ENCODE measurements at regions not wholly inside any gene's neighbourhood (a gene's known extent, or its start where the extent isn't known, plus 50 kb on each side); places are given as distances from the start of the nearest gene placed in this dataset.
"Not testable (repeated sequence)": the region's sequence is repeated elsewhere in the genome, so short reads cannot be mapped to it uniquely, and the experiment has no call there.

DNA sequence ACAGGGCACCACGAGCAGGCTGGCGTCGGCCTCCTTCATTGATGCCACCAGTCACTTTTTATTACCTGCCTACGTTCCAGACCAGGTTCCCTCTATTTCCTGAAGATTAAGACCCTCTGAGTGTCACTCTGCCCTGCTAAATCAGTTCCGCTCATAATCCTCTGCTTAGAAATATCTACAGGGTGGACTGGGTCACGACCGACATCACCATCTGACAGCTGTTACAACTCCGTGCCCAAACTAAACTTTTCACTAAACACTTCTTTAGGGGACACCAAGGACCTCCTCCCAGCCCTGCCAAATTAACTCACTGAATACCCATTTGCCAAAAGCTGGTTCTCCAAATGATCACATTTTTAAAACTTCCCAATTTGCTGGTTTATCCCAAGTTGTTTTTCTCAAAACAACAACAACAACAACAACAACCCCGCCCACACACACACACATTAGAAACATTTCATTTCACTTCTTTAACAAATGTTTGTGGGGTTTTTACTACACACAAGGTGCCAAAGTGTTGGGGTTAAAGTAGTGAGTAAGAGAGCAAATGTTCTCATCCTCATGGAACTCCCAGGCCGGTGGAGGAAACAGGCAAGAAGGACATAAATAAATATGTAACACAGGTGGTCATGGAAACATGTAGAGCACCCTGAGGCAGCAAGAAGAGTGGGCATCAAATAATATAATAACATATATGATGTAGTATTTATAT lies 72.0 kb upstream of the PEG3 start:
- Mint-ChIP-seq H3K36me3 (ENCODE audit: low read depth) (no peaks in the 10 kb centered on the region), H3K4me1 (no peaks in the 10 kb centered on the region), H3K27me3 (ENCODE audit: low read depth) (no peaks in the 10 kb centered on the region), H3K27ac (no peak overlapping the region), H3K9me3 (peaks cover 47% of the 10 kb centered on the region), H3K4me3 (no peak overlapping the region)
- TF ChIP-seq, protein P1, sequence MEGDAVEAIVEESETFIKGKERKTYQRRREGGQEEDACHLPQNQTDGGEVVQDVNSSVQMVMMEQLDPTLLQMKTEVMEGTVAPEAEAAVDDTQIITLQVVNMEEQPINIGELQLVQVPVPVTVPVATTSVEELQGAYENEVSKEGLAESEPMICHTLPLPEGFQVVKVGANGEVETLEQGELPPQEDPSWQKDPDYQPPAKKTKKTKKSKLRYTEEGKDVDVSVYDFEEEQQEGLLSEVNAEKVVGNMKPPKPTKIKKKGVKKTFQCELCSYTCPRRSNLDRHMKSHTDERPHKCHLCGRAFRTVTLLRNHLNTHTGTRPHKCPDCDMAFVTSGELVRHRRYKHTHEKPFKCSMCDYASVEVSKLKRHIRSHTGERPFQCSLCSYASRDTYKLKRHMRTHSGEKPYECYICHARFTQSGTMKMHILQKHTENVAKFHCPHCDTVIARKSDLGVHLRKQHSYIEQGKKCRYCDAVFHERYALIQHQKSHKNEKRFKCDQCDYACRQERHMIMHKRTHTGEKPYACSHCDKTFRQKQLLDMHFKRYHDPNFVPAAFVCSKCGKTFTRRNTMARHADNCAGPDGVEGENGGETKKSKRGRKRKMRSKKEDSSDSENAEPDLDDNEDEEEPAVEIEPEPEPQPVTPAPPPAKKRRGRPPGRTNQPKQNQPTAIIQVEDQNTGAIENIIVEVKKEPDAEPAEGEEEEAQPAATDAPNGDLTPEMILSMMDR (IDR thresholded peaks at IDR 0.05; ENCODE audit: unreplicated experiment in 3 of 3), result no peak

DNA sequence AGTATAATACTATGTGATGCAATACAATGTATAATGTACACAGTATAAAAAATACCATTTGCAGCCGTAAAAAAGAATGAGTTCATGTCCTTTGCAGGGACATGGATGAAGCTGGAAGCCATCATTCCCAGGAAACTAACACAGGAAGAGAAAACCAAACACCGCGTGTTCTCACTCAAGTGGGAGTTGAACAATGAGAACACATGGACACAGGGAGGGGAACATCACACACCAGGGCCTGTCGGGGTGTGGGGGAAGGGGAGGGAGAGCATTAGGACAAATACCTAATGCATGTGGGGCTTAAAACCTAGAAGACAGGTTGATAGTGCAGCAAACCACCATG lies 72.6 kb upstream of the PEG3 start:
- H3K27me3 Mint-ChIP-seq (ENCODE audit: low read depth); H3K4me3 Mint-ChIP-seq; H3K36me3 Mint-ChIP-seq (ENCODE audit: low read depth); H3K27ac Mint-ChIP-seq; H3K4me1 Mint-ChIP-seq: not testable (repeated sequence)
- peaks cover 42% of the 10 kb centered on the region for H3K9me3 Mint-ChIP-seq

DNA sequence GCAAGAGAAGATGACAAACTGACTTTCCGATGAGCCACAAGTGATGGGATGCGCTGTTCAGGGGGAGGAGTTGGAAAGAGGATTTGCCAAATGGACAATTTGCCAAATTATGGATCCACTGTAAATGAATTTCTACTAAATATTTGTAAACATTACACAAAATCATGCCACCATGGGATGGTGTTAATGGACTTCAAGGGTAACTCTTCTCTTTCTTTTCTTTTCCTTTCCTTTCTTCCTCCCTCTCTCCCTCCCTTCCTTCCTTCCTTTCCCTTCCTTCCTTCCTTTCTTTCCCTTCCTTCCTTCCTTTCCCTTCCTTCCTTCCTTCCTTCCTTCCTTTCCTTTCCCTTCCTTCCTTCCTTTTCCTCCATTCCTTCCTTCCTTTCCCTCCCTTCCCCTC lies 76.0 kb upstream of the PEG3 start:
- no peak overlapping the region for H3K4me3 Mint-ChIP-seq
- no peak overlapping the region for H3K27ac Mint-ChIP-seq
- no peaks in the 10 kb centered on the region for H3K36me3 Mint-ChIP-seq (ENCODE audit: low read depth)
- TF ChIP-seq, protein P1 (IDR thresholded peaks at IDR 0.05; ENCODE audit: unreplicated experiment in 3 of 3), result no peak
- H3K9me3 Mint-ChIP-seq, result peaks cover 50% of the 10 kb centered on the region
- no peaks in the 10 kb centered on the region for H3K27me3 Mint-ChIP-seq (ENCODE audit: low read depth)
- H3K4me1 Mint-ChIP-seq, result no peaks in the 10 kb centered on the region

DNA sequence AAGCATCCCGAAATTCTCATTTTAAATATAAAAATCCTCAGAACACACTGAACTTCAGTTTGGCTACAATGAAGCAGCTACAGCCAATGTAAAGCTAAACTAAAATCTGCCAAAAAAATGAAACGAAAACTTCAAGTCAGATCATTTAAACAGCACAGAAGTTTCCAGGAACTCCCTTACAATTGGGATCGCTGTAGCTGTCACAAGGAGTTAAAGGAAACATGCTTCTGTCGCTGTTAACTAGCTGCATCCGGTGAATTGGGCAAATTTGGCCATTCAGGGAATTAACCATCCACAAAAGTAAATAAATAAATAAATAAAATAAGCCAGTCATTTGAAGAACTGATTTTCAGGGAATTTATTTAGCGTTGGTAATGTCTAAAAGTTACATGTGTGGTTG lies 77.0 kb upstream of the PEG3 start:
- Mint-ChIP-seq H3K4me1 (no peaks in the 10 kb centered on the region), H3K9me3 (peaks cover 44% of the 10 kb centered on the region), H3K4me3 (no peak overlapping the region), H3K36me3 (ENCODE audit: low read depth) (no peaks in the 10 kb centered on the region), H3K27ac (no peak overlapping the region), H3K27me3 (ENCODE audit: low read depth) (no peaks in the 10 kb centered on the region)
- TF ChIP-seq, protein P1 (IDR thresholded peaks at IDR 0.05; ENCODE audit: unreplicated experiment in 3 of 3), result no peak

DNA sequence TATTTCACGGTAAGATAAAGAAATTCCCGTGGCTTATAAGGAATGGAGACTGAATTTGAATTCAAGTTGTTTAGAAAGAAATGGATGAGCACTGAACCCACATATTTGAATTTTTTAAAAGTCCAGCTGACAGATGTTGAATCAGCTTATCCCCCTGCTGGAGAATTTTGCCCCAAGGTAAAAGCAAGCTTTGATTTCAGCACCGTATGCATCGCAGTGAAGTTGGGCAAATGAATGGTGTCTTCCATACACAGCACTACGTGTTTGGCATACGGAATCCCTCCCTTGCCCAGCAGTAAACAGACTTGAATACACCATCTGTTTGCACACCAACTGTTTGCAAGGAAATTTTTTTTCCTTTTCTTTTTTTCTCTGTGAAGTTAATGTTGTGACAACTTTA lies 77.5 kb upstream of the PEG3 start:
- no peaks in the 10 kb centered on the region for H3K4me1 Mint-ChIP-seq
- TF ChIP-seq, protein P1 (IDR thresholded peaks at IDR 0.05; ENCODE audit: unreplicated experiment in 3 of 3), result no peak
- no peaks in the 10 kb centered on the region for H3K27me3 Mint-ChIP-seq (ENCODE audit: low read depth)
- no peak overlapping the region for H3K27ac Mint-ChIP-seq
- peaks cover 40% of the 10 kb centered on the region for H3K9me3 Mint-ChIP-seq
- no peaks in the 10 kb centered on the region for H3K36me3 Mint-ChIP-seq (ENCODE audit: low read depth)
- H3K4me3 Mint-ChIP-seq, result no peak overlapping the region

DNA sequence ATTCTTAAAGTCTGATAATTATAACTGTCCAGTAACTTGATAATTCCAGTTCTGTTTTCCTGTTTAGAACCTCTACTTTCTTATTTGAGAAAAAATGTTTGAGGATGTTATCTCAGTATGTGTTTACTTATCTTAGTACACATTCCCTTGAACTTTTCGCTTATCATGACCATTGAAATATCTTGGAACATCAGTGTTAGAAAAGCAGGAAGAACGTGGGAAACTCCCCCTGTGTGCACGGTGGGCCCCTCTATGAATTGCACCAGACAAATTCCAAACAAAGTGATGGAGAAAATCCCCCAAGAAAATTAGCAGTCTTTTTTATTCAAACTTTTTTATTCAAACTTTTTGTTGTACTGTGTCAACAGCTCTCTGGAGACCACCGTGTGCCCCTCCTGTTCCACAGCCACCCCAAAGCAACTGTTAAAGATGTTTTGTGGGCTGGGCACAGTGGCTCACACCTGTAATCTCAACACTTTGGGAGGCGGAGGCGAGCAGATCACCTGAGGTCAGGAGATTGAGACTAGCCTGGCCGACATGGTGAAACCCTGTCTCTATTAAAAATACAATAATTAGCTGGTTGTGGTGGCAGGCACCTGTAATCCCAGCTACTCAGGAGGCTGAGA lies 78.3 kb upstream of the PEG3 start:
- Mint-ChIP-seq H3K27me3 (ENCODE audit: low read depth) (no peaks in the 10 kb centered on the region), H3K4me1 (no peaks in the 10 kb centered on the region), H3K4me3 (no peak overlapping the region), H3K27ac (no peak overlapping the region), H3K9me3 (peaks cover 46% of the 10 kb centered on the region), H3K36me3 (ENCODE audit: low read depth) (no peaks in the 10 kb centered on the region)
- TF ChIP-seq, protein P1 (IDR thresholded peaks at IDR 0.05; ENCODE audit: unreplicated experiment in 3 of 3), result no peak
